SU-DHL-6 (cell line): ENCODE measurements at regions not wholly inside any gene's neighbourhood (a gene's known extent, or its start where the extent isn't known, plus 50 kb on each side); places are given as distances from the start of the nearest gene placed in this dataset.

Experiments
- H2AFZ ChIP-seq: fragments of 200-600 bp; sonication (generic); 2 replicates; pipeline ENCODE4 v1.6.1; 2014; ENCODE audit warnings: low read depth, mild to moderate bottlenecking, moderate library complexity, mixed read lengths, antibody characterized with exemption, low read length; ENCODE audit not compliant: severe bottlenecking
- H3F3A ChIP-seq: fragments of 200-600 bp; shearing (Covaris generic); 2 replicates; pipeline ENCODE4 v1.6.0; 2016; ENCODE audit warnings: antibody characterized with exemption, mild to moderate bottlenecking; ENCODE audit not compliant: insufficient read depth
- H3K27ac ChIP-seq: fragments of 200-600 bp; sonication (generic); 2 replicates; pipeline ENCODE4 v1.5.1; 2016; ENCODE audit warnings: low read depth, mild to moderate bottlenecking, low read length, moderate library complexity, mixed read lengths
- H3K27me3 ChIP-seq: fragments of 200-600 bp; sonication (generic), shearing (Covaris generic); 2 replicates; pipeline ENCODE4 v1.6.0; 2014; ENCODE audit warnings: mild to moderate bottlenecking, low read length
- H3K36me3 ChIP-seq: fragments of 200-600 bp; sonication (generic); 2 replicates; pipeline ENCODE4 v1.6.1; 2014; ENCODE audit warnings: mild to moderate bottlenecking, low read length, mixed read lengths
- H3K4me2 ChIP-seq: fragments of 300-600, 200-600 bp; shearing (Covaris generic), sonication (generic); 2 replicates; pipeline ENCODE4 v1.6.0; 2014; ENCODE audit warnings: low read length, low read depth, mild to moderate bottlenecking; ENCODE audit not compliant: poor library complexity, severe bottlenecking
- H3K4me3 ChIP-seq: fragments of 200-600 bp; sonication (generic); 2 replicates; pipeline ENCODE4 v1.5.1; 2014; ENCODE audit warnings: antibody characterized with exemption, low read length, mild to moderate bottlenecking, mixed read lengths; ENCODE audit not compliant: insufficient read depth, poor library complexity, severe bottlenecking
- H3K79me2 ChIP-seq: fragments of 200-600 bp; sonication (generic); 2 replicates; pipeline ENCODE4 v1.6.1; 2014; ENCODE audit warnings: mild to moderate bottlenecking, low read length, moderate library complexity; ENCODE audit not compliant: insufficient read depth
- H3K9ac ChIP-seq: fragments of 200-600 bp; sonication (generic); 2 replicates; pipeline ENCODE4 v1.7.0; 2014; ENCODE audit warnings: mild to moderate bottlenecking, low read length
- H3K9me2 ChIP-seq: fragments of 200-600 bp; sonication (generic); replicated peaks from 2 replicates; pipeline ENCODE4 v1.6.1; 2014; ENCODE audit warnings: low read length; ENCODE audit not compliant: insufficient read depth
- H3K9me3 ChIP-seq: fragments of 200-600 bp; sonication (generic); 2 replicates; pipeline ENCODE4 v1.6.1; 2014; ENCODE audit warnings: low read length, mixed read lengths; ENCODE audit not compliant: insufficient read depth
- H4K20me1 ChIP-seq: fragments of 200-600 bp; sonication (generic); 2 replicates; pipeline ENCODE4 v1.6.1; 2014; ENCODE audit warnings: low read depth, mild to moderate bottlenecking, antibody characterized with exemption, low read length, moderate library complexity, mixed read lengths
- EZH2phosphoT487 ChIP-seq: fragments of 200-600 bp; sonication (generic), shearing (Covaris generic); conservative IDR thresholded peaks from 2 replicates; pipeline ENCODE4 v1.6.1; 2018; ENCODE audit warnings: mild to moderate bottlenecking, antibody characterized with exemption, low read length, moderate library complexity, mixed read lengths
- TF ChIP-seq, protein P1 (sequence below): fragments of 200-600 bp; sonication (generic); IDR thresholded peaks from one replicate; pipeline ENCODE4 v1.5.1; 2017; ENCODE audit warnings: antibody characterized with exemption, mild to moderate bottlenecking, low read length, moderate library complexity; ENCODE audit not compliant: insufficient read depth, poor library complexity, severe bottlenecking

DNA sequence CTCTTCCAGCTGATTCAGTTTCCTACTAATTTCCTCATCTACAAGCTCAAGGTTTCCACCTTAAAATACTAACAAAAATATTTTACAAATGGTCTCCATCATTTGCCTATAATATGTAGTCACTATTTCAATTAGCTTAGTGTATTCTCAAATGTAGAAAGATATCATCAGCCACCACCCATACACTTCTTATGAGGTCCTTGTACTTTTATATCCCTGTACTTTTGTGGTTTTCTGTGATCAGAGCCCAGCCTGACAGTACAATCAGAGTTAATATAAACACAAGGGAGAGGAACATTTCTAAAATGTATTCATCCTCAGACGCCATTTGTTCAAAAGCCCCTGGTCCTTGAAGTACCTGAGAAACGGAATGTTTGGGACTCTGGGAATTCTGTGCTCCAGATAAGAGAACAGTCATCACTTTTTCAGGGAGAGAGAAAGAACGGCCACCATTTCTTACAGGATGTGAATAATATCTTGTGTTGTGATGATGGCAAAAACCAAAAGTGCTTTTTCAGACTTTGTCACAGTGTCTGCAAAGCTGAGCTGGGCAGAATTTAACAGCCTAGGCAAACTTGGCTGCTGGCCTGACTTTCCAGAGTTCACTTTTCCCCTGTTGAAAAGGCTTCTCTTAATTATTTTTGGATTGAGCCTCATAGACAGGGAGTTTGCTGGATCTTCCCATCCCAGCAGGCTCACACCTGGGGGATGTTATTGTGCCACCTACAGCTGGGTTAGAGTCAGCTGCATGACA lies 361.7 kb upstream of the ACVR2A start:
- Histone ChIP-seq H3K9me2 (no peaks in the 10 kb centered on the region), H3K27me3 (no peaks in the 10 kb centered on the region), H3K9me3 (no peaks in the 10 kb centered on the region), H2AFZ (no peak overlapping the region), H3K27ac (no peak overlapping the region), H4K20me1 (no peaks in the 10 kb centered on the region), H3F3A (no peaks in the 10 kb centered on the region), H3K4me2 (no peak overlapping the region), H3K4me3 (no peak overlapping the region), H3K9ac (no peak overlapping the region), H3K79me2 (no peaks in the 10 kb centered on the region), H3K36me3 (no peaks in the 10 kb centered on the region)
- TF ChIP-seq EZH2phosphoT487 = no peak
- TF ChIP-seq, protein P1, sequence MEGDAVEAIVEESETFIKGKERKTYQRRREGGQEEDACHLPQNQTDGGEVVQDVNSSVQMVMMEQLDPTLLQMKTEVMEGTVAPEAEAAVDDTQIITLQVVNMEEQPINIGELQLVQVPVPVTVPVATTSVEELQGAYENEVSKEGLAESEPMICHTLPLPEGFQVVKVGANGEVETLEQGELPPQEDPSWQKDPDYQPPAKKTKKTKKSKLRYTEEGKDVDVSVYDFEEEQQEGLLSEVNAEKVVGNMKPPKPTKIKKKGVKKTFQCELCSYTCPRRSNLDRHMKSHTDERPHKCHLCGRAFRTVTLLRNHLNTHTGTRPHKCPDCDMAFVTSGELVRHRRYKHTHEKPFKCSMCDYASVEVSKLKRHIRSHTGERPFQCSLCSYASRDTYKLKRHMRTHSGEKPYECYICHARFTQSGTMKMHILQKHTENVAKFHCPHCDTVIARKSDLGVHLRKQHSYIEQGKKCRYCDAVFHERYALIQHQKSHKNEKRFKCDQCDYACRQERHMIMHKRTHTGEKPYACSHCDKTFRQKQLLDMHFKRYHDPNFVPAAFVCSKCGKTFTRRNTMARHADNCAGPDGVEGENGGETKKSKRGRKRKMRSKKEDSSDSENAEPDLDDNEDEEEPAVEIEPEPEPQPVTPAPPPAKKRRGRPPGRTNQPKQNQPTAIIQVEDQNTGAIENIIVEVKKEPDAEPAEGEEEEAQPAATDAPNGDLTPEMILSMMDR = no peak

DNA sequence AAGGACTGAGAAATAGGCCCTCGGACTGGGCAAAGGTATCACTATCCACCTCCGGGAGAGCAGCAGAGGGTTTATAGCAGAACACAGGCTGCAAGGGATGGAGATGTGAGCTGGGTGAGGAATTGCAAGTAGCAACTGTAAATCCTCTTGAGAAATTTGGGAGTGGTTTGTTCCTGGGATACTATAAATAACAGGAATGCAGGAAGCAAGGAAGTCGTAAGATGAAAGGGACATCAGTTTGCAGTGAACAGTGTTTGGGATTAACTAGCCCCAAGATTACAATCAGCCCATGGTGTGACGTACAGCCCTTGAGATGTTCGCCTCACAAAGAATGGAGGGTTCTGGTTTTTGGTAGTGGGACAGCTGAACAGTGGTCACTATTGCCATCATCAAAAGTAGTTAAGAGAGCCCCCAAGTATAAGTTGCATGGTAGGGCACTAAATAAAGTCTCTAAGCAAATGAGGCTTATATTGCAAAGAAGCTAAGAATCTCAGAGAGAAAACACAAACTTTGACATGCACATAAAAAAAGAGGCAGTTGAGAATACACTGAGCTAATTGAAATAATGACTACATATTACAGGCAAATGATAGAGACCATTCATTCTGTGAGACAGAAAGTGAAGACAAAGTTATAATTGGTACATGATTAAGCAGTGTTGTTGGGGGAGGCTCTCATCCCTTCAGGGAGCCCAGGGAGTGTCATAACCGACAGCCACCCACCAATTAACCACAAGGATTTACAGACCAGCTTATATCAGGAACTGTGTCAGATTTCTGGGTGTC lies 362.5 kb upstream of the ACVR2A start:
- Histone ChIP-seq H3K9ac (no peak overlapping the region), H3K9me2 (no peaks in the 10 kb centered on the region), H3K4me2 (no peak overlapping the region), H3K79me2 (no peaks in the 10 kb centered on the region), H3F3A (no peaks in the 10 kb centered on the region), H3K36me3 (no peaks in the 10 kb centered on the region), H3K27ac (no peak overlapping the region), H4K20me1 (no peaks in the 10 kb centered on the region), H2AFZ (no peak overlapping the region), H3K27me3 (no peaks in the 10 kb centered on the region), H3K4me3 (no peak overlapping the region), H3K9me3 (no peaks in the 10 kb centered on the region)
- TF ChIP-seq, protein P1 = no peak
- TF ChIP-seq EZH2phosphoT487 = no peak

DNA sequence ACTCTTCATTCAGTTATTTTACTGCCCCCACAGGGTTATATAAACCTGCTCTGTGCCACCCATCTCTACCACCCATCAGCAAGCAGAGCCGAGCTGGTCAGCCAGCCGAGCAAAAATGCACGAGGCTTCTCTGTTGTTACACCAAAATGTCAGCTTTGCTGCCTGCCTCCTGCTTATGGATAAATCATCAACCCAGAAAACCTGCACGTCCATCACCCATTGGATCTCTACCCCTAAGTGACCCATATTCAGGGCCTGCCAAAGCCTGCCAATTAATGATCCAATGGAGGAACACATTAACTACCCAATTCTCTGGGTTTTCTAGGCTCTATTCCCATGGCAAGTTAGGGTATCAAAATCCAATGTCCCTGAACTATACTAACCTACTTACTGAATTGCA lies 365.5 kb upstream of the ACVR2A start:
- Histone ChIP-seq H3K9me3 (no peaks in the 10 kb centered on the region), H3F3A (no peaks in the 10 kb centered on the region), H4K20me1 (no peaks in the 10 kb centered on the region), H3K27ac (no peak overlapping the region), H3K36me3 (no peaks in the 10 kb centered on the region), H2AFZ (no peak overlapping the region), H3K79me2 (no peaks in the 10 kb centered on the region), H3K4me3 (no peak overlapping the region), H3K9me2 (no peaks in the 10 kb centered on the region), H3K9ac (no peak overlapping the region), H3K4me2 (no peak overlapping the region), H3K27me3 (no peaks in the 10 kb centered on the region)
- TF ChIP-seq, protein P1 = no peak
- TF ChIP-seq EZH2phosphoT487 = no peak
